Right lobe of liver (tissue), 6 donors: ENCODE measurements at regions not wholly inside any gene's neighbourhood (a gene's known extent, or its start where the extent isn't known, plus 50 kb on each side); places are given as distances from the start of the nearest gene placed in this dataset.
A peak's percentile ranks its signal among the peaks of the same experiment; 100 is the strongest.

Source experiments
- ATAC-seq, 4 donors: fragments of 200-7000 bp; cut with Tn5 transposase; one replicate each; pipeline ENCODE4 v1.9.1; 2020; ENCODE audit warnings: mild to moderate bottlenecking in 4 of 4, moderate library complexity in 4 of 4
- DNase-seq, 3 donors: peaks; one replicate each; pipeline ENCODE4 v3.0.0-alpha.2; 2020
- H3K27ac ChIP-seq, 3 donors: fragments of 200-600 bp; one replicate each; pipeline ENCODE4 v1.8.0; 2022
- H3K27me3 ChIP-seq, 2 donors: fragments of 200-600 bp; one replicate each; pipeline ENCODE4 v1.8.0; 2022
- H3K36me3 ChIP-seq, 4 donors: fragments of 200-600 bp; sonication (generic) in 1 of 4; one replicate each; pipeline versions ENCODE4 v1.5.1 to v1.8.0; 2017 to 2022; ENCODE audit warnings: control low read depth in 1 of 4
- H3K4me1 ChIP-seq, 4 donors: fragments of 200-600 bp; sonication (generic) in 1 of 4; one replicate each; pipeline versions ENCODE4 v1.5.1 to v1.8.0; 2017 to 2022; ENCODE audit warnings: control low read depth in 1 of 4
- H3K4me3 ChIP-seq, 3 donors: fragments of 200-600 bp; one replicate each; pipeline ENCODE4 v1.8.0; 2022
- H3K9me3 ChIP-seq, 4 donors: fragments of 200-600 bp; sonication (generic) in 1 of 4; one replicate each; pipeline versions ENCODE4 v1.5.1 to v1.8.0; 2017 to 2022; ENCODE audit warnings: control low read depth in 1 of 4
- POLR2A ChIP-seq: fragments of 450-650 bp; IDR thresholded peaks from one replicate; pipeline ENCODE4 v1.6.1; 2017; ENCODE audit warnings: antibody characterized with exemption, mild to moderate bottlenecking
- whole genome bisulfite sequencing: methylation state at CpG from one replicate; pipeline ENCODE4 v1.1.6; 2018; ENCODE audit warnings: low coverage, low lambda C conversion rate; ENCODE audit not compliant: insufficient coverage; ENCODE audit errors: missing lambda C conversion rate; 5-methylcytosine and 5-hydroxymethylcytosine counted together
- intact Hi-C, 2 donors: fragments of 100-400 bp; cut with DNase I; formaldehyde crosslinking; loops; one replicate each; pipeline versions ENCODE4 v1.11.2 to v1.14.1; 2022
- TF ChIP-seq, protein P1 (sequence below), 4 donors: fragments of 200-600 bp in 3 of 4; fragments of 450-650 bp in 1 of 4; IDR thresholded peaks; one replicate each; pipeline versions ENCODE4 v1.5.1 to v1.8.0; 2016 to 2022; ENCODE audit warnings: antibody characterized with exemption in 4 of 4, mild to moderate bottlenecking in 2 of 4
- donor health status: DM: no; HTN: yes; CAD: no.
- donor health status: DM: no; HTN: no; CAD: no.
- donor health status: DM: no; HTN: no; CAD: no.
- donor health status: DM: no; HTN: yes; CAD: no.
- donor health status: DM: no; HTN: yes; CAD: no.

GRCh38 chr18:10055125-10055750, 141.4 kb downstream of the VAPA start:
- DNase-seq: no peak
- H3K4me1 ChIP-seq: no peaks in the 10 kb centered on the region
- no peaks in the 10 kb centered on the region for H3K36me3 ChIP-seq
- no peak overlapping the region for H3K27ac ChIP-seq
- WGBS: 44% methylated on average over 3 of the region's 10 CpGs
- ATAC-seq: no peak
- intact Hi-C loops: no loop called here
- no peaks in the 10 kb centered on the region for H3K9me3 ChIP-seq
- no peak overlapping the region for H3K4me3 ChIP-seq
- no peaks in the 10 kb centered on the region for H3K27me3 ChIP-seq
- no peak for TF ChIP-seq POLR2A
- TF ChIP-seq, protein P1, sequence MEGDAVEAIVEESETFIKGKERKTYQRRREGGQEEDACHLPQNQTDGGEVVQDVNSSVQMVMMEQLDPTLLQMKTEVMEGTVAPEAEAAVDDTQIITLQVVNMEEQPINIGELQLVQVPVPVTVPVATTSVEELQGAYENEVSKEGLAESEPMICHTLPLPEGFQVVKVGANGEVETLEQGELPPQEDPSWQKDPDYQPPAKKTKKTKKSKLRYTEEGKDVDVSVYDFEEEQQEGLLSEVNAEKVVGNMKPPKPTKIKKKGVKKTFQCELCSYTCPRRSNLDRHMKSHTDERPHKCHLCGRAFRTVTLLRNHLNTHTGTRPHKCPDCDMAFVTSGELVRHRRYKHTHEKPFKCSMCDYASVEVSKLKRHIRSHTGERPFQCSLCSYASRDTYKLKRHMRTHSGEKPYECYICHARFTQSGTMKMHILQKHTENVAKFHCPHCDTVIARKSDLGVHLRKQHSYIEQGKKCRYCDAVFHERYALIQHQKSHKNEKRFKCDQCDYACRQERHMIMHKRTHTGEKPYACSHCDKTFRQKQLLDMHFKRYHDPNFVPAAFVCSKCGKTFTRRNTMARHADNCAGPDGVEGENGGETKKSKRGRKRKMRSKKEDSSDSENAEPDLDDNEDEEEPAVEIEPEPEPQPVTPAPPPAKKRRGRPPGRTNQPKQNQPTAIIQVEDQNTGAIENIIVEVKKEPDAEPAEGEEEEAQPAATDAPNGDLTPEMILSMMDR (IDR thresholded peaks at IDR 0.05): no peak

DNA sequence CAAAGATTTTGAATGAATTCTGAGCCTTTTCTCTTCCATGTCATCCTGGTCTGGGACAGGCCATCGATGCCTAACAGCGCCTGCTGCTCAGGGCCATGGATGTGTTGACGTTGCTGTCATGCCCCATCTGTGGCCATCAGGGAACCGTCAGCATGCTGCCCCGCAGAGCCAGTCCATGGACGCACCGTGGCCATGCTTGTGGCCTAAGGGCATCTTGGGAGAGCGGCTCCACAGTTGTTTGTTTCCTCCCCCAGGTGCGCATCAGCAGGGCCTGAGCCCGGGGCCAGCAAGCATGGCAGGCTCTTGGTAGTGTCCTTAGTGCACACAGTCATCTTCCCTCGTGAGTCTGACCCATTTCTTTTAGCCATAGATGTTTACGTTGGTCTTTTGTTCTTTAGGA, 142.7 kb downstream of the VAPA start:
- Histone ChIP-seq H3K9me3 (no peaks in the 10 kb centered on the region), H3K4me3 (no peak overlapping the region), H3K27me3 (no peaks in the 10 kb centered on the region), H3K4me1 (no peaks in the 10 kb centered on the region), H3K27ac (no peak overlapping the region), H3K36me3 (no peaks in the 10 kb centered on the region)
- intact Hi-C loops: no loop called here
- WGBS: 79% methylated on average over 2 of the region's 12 CpGs
- TF ChIP-seq, protein P1 (IDR thresholded peaks at IDR 0.05): no peak
- no peak for TF ChIP-seq POLR2A
- ATAC-seq (no peak), DNase-seq (no peak)

- H3K27ac ChIP-seq: no peak overlapping the region
- TF ChIP-seq, protein P1 (IDR thresholded peaks at IDR 0.05): no peak
- TF ChIP-seq POLR2A: no peak
- H3K4me3 ChIP-seq: no peak overlapping the region
- no peak for DNase-seq
- H3K9me3 ChIP-seq: no peaks in the 10 kb centered on the region
- peak in 2 of 4 donors; percentile 38 to 43 for ATAC-seq
- 39% methylated on average over 3 of the region's 3 CpGs for WGBS
- intact Hi-C loops: no loop called here
- H3K36me3 ChIP-seq: no peaks in the 10 kb centered on the region
- H3K4me1 ChIP-seq: no peaks in the 10 kb centered on the region
- H3K27me3 ChIP-seq: no peaks in the 10 kb centered on the region
Observed at GRCh38 chr18:10057401-10057893, 143.6 kb downstream of the VAPA start.

DNA sequence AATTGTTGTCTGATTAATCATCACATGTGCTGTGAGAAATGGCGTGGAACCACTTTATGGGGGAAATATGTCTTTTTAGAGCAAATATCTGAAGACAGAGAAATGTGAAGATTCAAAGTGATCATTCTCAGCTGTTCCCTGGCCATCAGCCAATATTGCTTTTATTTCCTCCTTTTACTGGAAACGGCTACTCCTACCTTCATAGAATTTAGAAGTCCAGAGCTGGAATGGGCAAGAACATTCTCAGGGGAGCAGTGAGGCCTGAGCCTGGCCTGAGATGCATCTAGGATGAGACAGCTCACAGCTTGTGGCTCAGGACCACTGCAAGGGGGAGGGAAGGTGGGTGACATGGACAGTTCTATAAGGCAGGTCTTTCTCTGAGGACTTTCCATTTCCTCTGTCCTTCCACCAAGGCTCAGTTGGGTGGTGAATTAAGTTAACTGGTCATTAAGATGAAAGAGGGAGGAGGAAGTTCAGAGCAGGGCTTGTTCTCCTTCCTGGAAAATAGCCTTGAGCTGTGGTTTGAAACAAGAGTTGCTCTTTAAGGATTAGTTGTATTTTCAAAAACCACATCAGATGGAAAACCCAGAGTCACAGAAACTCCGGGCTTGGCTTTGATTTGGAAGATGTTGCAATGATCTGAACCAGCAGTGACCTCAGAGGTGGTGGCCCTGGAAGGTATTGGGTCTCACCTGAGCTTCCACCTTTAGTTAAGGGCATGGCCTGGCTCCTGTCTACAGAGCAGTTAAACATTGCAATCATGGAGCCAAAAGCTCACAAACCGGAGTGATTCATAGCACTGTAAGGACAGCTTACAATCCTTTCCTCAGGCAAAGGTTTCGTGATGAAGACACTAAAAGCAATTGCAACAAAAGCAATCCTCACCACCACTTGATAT, 144.3 kb downstream of the VAPA start:
- Histone ChIP-seq H3K27ac (no peak overlapping the region), H3K27me3 (no peaks in the 10 kb centered on the region), H3K4me1 (no peaks in the 10 kb centered on the region), H3K4me3 (no peak overlapping the region), H3K9me3 (no peaks in the 10 kb centered on the region), H3K36me3 (no peaks in the 10 kb centered on the region)
- no peak for TF ChIP-seq POLR2A
- TF ChIP-seq, protein P1 (IDR thresholded peaks at IDR 0.05): no peak
- ATAC-seq (peak in 3 of 4 donors; percentile 13 to 25 (median 23)), DNase-seq (no peak)
- intact Hi-C loops: no loop called here
- WGBS: 39% methylated on average over 5 of the region's 5 CpGs
